IMR-90 (cell line): ENCODE measurements at regions not wholly inside any gene's neighbourhood (a gene's known extent, or its start where the extent isn't known, plus 50 kb on each side); places are given as distances from the start of the nearest gene placed in this dataset.

ENCODE experiments used
- BHLHE40 ChIP-seq: fragments of 150-350 bp; IDR thresholded peaks from 2 replicates; pipeline ENCODE4 v1.6.1; 2016; ENCODE audit warnings: mild to moderate bottlenecking, low read depth, low read length
- CEBPB ChIP-seq: IDR thresholded peaks from 2 replicates; pipeline ENCODE4 v1.6.1; 2012; ENCODE audit warnings: low read depth, low read length, improper control_type of control experiment
- CHD1 ChIP-seq: IDR thresholded peaks from 2 replicates; pipeline ENCODE4 v1.6.1; 2012; ENCODE audit warnings: low read depth, low read length, improper control_type of control experiment
- FOS ChIP-seq: fragments of 150-350 bp; IDR thresholded peaks from 2 replicates; pipeline ENCODE4 v1.6.1; 2016; ENCODE audit warnings: low read depth, low read length
- MAFK ChIP-seq: IDR thresholded peaks from 2 replicates; pipeline ENCODE4 v1.6.1; 2012; ENCODE audit warnings: low read depth, low read length, improper control_type of control experiment
- MAZ ChIP-seq: IDR thresholded peaks from 2 replicates; pipeline ENCODE4 v1.6.1; 2012; ENCODE audit warnings: low read depth, mild to moderate bottlenecking, low read length, improper control_type of control experiment, moderate library complexity, borderline replicate concordance
- MXI1 ChIP-seq: IDR thresholded peaks from 2 replicates; pipeline ENCODE4 v1.6.1; 2012; ENCODE audit warnings: low read depth, mild to moderate bottlenecking, low read length, moderate library complexity, borderline replicate concordance
- NFE2L2 ChIP-seq: fragments of 150-350 bp; IDR thresholded peaks from 2 replicates; pipeline ENCODE4 v1.6.1; 2016; ENCODE audit warnings: low read depth, mild to moderate bottlenecking, low read length
- POLR2A ChIP-seq: IDR thresholded peaks from 2 replicates; pipeline ENCODE4 v1.6.1; 2012; ENCODE audit warnings: mild to moderate bottlenecking, low read depth, low read length
- RAD21 ChIP-seq: IDR thresholded peaks from 2 replicates; pipeline ENCODE4 v1.6.1; 2012; ENCODE audit warnings: low read length, improper control_type of control experiment
- RCOR1 ChIP-seq: IDR thresholded peaks from 2 replicates; pipeline ENCODE4 v1.6.1; 2012; ENCODE audit warnings: mild to moderate bottlenecking, low read length, improper control_type of control experiment; ENCODE audit not compliant: insufficient replicate concordance
- SMC3 ChIP-seq: fragments of 150-350 bp; IDR thresholded peaks from 2 replicates; pipeline ENCODE4 v1.6.1; 2016; ENCODE audit warnings: low read depth, mild to moderate bottlenecking, antibody characterized with exemption, low read length, moderate library complexity
- TF ChIP-seq, protein P1 (sequence below): conservative IDR thresholded peaks from 2 replicates; pipeline ENCODE4 v1.5.1; 2012; ENCODE audit warnings: mild to moderate bottlenecking, low read depth, low read length, improper control_type of control experiment
- TF ChIP-seq, protein P2 (sequence below): fragments of 150-350 bp; IDR thresholded peaks from 2 replicates; pipeline ENCODE4 v1.6.1; 2017; ENCODE audit warnings: mild to moderate bottlenecking, antibody characterized with exemption, low read length, low read depth

DNA sequence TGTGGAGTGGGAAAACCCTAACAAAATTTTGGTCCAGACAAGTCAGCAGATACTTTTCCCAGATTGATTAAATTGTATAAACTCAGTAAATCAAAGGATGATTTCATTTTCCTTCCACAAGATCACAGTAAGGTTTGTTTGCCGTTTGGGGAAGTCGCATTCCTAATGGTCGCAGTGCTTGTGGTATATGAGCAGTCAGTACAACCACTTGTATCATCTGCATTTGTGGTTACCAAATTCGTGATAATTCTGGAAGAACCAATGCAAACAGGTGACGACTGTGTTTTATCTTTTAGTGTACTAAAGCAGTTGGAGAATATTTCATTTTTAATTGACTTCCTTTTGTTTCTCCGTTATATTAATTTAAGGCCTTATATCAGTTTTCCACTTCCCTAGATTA is 100.0 kb upstream of the CNTN6 start:
- TF ChIP-seq POLR2A: no peak
- TF ChIP-seq, protein P1, sequence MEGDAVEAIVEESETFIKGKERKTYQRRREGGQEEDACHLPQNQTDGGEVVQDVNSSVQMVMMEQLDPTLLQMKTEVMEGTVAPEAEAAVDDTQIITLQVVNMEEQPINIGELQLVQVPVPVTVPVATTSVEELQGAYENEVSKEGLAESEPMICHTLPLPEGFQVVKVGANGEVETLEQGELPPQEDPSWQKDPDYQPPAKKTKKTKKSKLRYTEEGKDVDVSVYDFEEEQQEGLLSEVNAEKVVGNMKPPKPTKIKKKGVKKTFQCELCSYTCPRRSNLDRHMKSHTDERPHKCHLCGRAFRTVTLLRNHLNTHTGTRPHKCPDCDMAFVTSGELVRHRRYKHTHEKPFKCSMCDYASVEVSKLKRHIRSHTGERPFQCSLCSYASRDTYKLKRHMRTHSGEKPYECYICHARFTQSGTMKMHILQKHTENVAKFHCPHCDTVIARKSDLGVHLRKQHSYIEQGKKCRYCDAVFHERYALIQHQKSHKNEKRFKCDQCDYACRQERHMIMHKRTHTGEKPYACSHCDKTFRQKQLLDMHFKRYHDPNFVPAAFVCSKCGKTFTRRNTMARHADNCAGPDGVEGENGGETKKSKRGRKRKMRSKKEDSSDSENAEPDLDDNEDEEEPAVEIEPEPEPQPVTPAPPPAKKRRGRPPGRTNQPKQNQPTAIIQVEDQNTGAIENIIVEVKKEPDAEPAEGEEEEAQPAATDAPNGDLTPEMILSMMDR: no peak
- TF ChIP-seq MXI1: no peak
- TF ChIP-seq RAD21: no peak
- no peak for TF ChIP-seq RCOR1
- TF ChIP-seq BHLHE40: no peak
- TF ChIP-seq NFE2L2: no peak
- TF ChIP-seq, protein P2, sequence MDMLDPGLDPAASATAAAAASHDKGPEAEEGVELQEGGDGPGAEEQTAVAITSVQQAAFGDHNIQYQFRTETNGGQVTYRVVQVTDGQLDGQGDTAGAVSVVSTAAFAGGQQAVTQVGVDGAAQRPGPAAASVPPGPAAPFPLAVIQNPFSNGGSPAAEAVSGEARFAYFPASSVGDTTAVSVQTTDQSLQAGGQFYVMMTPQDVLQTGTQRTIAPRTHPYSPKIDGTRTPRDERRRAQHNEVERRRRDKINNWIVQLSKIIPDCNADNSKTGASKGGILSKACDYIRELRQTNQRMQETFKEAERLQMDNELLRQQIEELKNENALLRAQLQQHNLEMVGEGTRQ: no peak
- TF ChIP-seq MAZ: no peak
- no peak for TF ChIP-seq CHD1
- TF ChIP-seq CEBPB: no peak
- TF ChIP-seq SMC3: no peak
- TF ChIP-seq FOS: no peak
- no peak for TF ChIP-seq MAFK
